ENCODE measurements at regions not wholly inside any gene's neighbourhood (a gene's known extent, or its start where the extent isn't known, plus 50 kb on each side); places are given as distances from the start of the nearest gene placed in this dataset.

GRCh38 chr2:2575870-2576386, 244.9 kb upstream of the MYT1L start:
- Histone ChIP-seq H3K4me3 (replicated peaks in 1 of 4; ENCODE audit: control extremely low read depth in 1 of 4, insufficient read depth in 1 of 4, low read depth in 3 of 4, low read length in 4 of 4) (no peak overlapping the region), H3K4me1 (ENCODE audit: control insufficient read depth, extremely low read depth, insufficient read depth, low read length) (no peaks in the 10 kb centered on the region), H3K9me3 (ENCODE audit: control insufficient read depth, insufficient read depth, low read depth, low read length) (peaks cover 13% of the 10 kb centered on the region), H3K9ac (ENCODE audit: insufficient read depth, low read length) (no peak overlapping the region), H3K36me3 (ENCODE audit: control insufficient read depth, insufficient read depth, low read length) (no peaks in the 10 kb centered on the region), H3K4me2 (ENCODE audit: extremely low read depth, insufficient read depth, low read length) (no peak overlapping the region), H2AFZ (ENCODE audit: low read length) (no peak overlapping the region), H4K20me1 (ENCODE audit: control insufficient read depth, extremely low read depth, insufficient read depth, low read length) (no peaks in the 10 kb centered on the region), H3K79me2 (ENCODE audit: control insufficient read depth, insufficient read depth, low read length) (no peaks in the 10 kb centered on the region), H3K27me3 (ENCODE audit: control insufficient read depth, insufficient read depth, low read length) (no peaks in the 10 kb centered on the region), H3K27ac (ENCODE audit: insufficient read depth, low read length) (no peak overlapping the region)
- TF ChIP-seq CTCF (conservative IDR thresholded peaks at IDR 0.05 in 1 of 2, IDR thresholded peaks at IDR 0.05 in 1 of 2; ENCODE audit: low read depth in 1 of 2, low read length in 2 of 2) (no peak), EZH2 (IDR thresholded peaks at IDR 0.05; ENCODE audit: low read length, missing control alignments) (no peak)
- no peak for DNase-seq (ENCODE audit: low read depth in 2 of 2)

- Histone ChIP-seq H3K27me3 (ENCODE audit: control insufficient read depth, insufficient read depth, low read length) (no peaks in the 10 kb centered on the region), H3K27ac (ENCODE audit: insufficient read depth, low read length) (no peak overlapping the region), H3K36me3 (ENCODE audit: control insufficient read depth, insufficient read depth, low read length) (no peaks in the 10 kb centered on the region), H3K4me2 (ENCODE audit: extremely low read depth, insufficient read depth, low read length) (no peak overlapping the region), H3K9me3 (ENCODE audit: control insufficient read depth, insufficient read depth, low read depth, low read length) (peaks cover 13% of the 10 kb centered on the region), H3K4me1 (ENCODE audit: control insufficient read depth, extremely low read depth, insufficient read depth, low read length) (no peaks in the 10 kb centered on the region), H2AFZ (ENCODE audit: low read length) (no peak overlapping the region), H4K20me1 (ENCODE audit: control insufficient read depth, extremely low read depth, insufficient read depth, low read length) (no peaks in the 10 kb centered on the region), H3K9ac (ENCODE audit: insufficient read depth, low read length) (no peak overlapping the region), H3K4me3 (replicated peaks in 1 of 4; ENCODE audit: control extremely low read depth in 1 of 4, insufficient read depth in 1 of 4, low read depth in 3 of 4, low read length in 4 of 4) (no peak overlapping the region), H3K79me2 (ENCODE audit: control insufficient read depth, insufficient read depth, low read length) (no peaks in the 10 kb centered on the region)
- no peak for TF ChIP-seq EZH2 (IDR thresholded peaks at IDR 0.05; ENCODE audit: low read length, missing control alignments)
- TF ChIP-seq CTCF (conservative IDR thresholded peaks at IDR 0.05 in 1 of 2, IDR thresholded peaks at IDR 0.05 in 1 of 2; ENCODE audit: low read depth in 1 of 2, low read length in 2 of 2): no peak
- no peak for DNase-seq (ENCODE audit: low read depth in 2 of 2)
Observed at GRCh38 chr2:2575181-2575577, 244.1 kb upstream of the MYT1L start.

GRCh38 chr2:2574401-2575180, 243.5 kb upstream of the MYT1L start:
- Histone ChIP-seq H3K9me3 (ENCODE audit: control insufficient read depth, insufficient read depth, low read depth, low read length) (peaks cover 13% of the 10 kb centered on the region), H4K20me1 (ENCODE audit: control insufficient read depth, extremely low read depth, insufficient read depth, low read length) (no peaks in the 10 kb centered on the region), H3K4me2 (ENCODE audit: extremely low read depth, insufficient read depth, low read length) (no peak overlapping the region), H3K4me1 (ENCODE audit: control insufficient read depth, extremely low read depth, insufficient read depth, low read length) (no peaks in the 10 kb centered on the region), H3K27me3 (ENCODE audit: control insufficient read depth, insufficient read depth, low read length) (no peaks in the 10 kb centered on the region), H3K27ac (ENCODE audit: insufficient read depth, low read length) (no peak overlapping the region), H3K36me3 (ENCODE audit: control insufficient read depth, insufficient read depth, low read length) (no peaks in the 10 kb centered on the region), H3K79me2 (ENCODE audit: control insufficient read depth, insufficient read depth, low read length) (no peaks in the 10 kb centered on the region), H3K9ac (ENCODE audit: insufficient read depth, low read length) (no peak overlapping the region), H3K4me3 (replicated peaks in 1 of 4; ENCODE audit: control extremely low read depth in 1 of 4, insufficient read depth in 1 of 4, low read depth in 3 of 4, low read length in 4 of 4) (no peak overlapping the region), H2AFZ (ENCODE audit: low read length) (no peak overlapping the region)
- TF ChIP-seq EZH2 (IDR thresholded peaks at IDR 0.05; ENCODE audit: low read length, missing control alignments) (no peak), CTCF (conservative IDR thresholded peaks at IDR 0.05 in 1 of 2, IDR thresholded peaks at IDR 0.05 in 1 of 2; ENCODE audit: low read depth in 1 of 2, low read length in 2 of 2) (no peak)
- no peak for DNase-seq (ENCODE audit: low read depth in 2 of 2)

All from fibroblast of lung (primary cell).